ENCODE measurements at regions not wholly inside any gene's neighbourhood (a gene's known extent, or its start where the extent isn't known, plus 50 kb on each side); places are given as distances from the start of the nearest gene placed in this dataset.

DNA sequence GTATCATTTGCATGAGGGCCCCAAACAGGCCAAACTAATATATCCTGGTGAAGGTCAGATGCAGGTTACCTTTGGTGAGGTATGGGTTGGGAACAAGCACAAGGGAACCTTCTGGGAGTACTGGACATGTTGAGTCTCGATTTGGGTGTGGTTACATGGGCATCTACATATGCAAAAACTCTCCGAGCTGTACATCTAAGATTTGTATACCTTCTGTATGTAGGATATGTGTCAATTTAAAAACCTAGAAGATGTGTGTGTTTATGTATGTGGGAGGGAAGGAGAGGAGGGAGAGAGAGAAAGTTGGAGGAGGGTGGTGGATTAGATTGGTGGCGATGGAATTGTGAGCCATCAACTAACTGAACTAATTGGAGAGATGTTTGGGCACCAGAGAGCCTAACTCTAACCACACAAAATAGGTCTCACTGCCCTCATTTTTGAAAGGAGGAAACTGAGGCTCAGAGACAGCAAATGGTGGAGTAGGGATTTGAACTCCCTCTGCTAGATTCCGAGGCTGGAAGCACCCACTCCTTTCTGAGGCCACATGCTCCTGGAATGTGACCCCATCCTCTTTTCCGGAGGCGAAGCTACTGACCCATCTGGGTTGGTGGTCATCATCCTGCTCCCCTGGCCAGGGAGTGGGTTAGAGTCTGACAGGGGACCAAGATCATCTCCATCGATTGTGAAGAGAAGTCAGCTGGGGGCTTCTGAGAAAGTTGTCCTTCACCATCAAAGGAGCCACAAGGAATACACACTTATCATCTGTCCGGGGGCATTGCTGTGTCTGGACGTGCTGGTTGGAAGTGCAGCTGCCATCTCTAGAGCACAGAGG, 107.3 kb upstream of the MYCN start:
- no peak for FAIRE-seq

DNA sequence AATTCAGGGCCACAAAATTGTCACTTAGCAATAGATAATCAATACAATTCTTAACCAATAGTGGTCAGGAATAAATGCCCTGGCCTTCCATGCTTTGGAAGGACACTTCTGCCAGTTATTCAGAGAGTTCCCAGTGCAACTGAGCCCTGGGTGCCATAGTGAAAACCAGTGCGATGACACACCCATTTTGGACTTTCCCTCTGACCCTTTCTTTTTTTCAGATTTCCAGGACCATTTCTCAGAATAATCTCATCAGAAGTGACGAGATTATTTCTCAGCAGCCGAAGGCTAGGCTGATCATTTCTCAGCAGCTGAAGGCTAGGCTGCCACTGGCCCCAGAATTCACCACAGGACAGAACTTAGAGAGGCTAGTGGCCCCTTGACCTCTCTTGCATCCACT, 106.6 kb upstream of the MYCN start:
- Histone ChIP-seq H4K20me1 (ENCODE audit: insufficient read depth, low read length) (no peaks in the 10 kb centered on the region), H3K4me2 (ENCODE audit: low read length) (no peak overlapping the region), H3K36me3 (ENCODE audit: insufficient read depth, low read length) (no peaks in the 10 kb centered on the region), H3K27ac (ENCODE audit: low read depth, low read length) (no peak overlapping the region), H3K27me3 (ENCODE audit: insufficient read depth, low read length) (no peaks in the 10 kb centered on the region), H2AFZ (ENCODE audit: low read depth, low read length) (no peak overlapping the region), H3K9ac (ENCODE audit: low read length) (no peak overlapping the region), H3K4me1 (ENCODE audit: insufficient read depth, low read length) (no peaks in the 10 kb centered on the region), H3K79me2 (ENCODE audit: insufficient read depth, low read length) (no peaks in the 10 kb centered on the region), H3K9me3 (ENCODE audit: insufficient read depth, low read depth, low read length) (peaks cover 2% of the 10 kb centered on the region), H3K4me3 (ENCODE audit: insufficient read depth, low read depth, low read length) (no peak overlapping the region)
- peaks cover 5% of the 10 kb centered on the region for H3K9me3 Mint-ChIP-seq (ENCODE audit: unreplicated experiment)
- H3K4me3 Mint-ChIP-seq (ENCODE audit: unreplicated experiment), result no peak overlapping the region
- peaks cover 12% of the 10 kb centered on the region for H3K27me3 Mint-ChIP-seq (ENCODE audit: low read depth, unreplicated experiment)
- TF ChIP-seq, protein P1, sequence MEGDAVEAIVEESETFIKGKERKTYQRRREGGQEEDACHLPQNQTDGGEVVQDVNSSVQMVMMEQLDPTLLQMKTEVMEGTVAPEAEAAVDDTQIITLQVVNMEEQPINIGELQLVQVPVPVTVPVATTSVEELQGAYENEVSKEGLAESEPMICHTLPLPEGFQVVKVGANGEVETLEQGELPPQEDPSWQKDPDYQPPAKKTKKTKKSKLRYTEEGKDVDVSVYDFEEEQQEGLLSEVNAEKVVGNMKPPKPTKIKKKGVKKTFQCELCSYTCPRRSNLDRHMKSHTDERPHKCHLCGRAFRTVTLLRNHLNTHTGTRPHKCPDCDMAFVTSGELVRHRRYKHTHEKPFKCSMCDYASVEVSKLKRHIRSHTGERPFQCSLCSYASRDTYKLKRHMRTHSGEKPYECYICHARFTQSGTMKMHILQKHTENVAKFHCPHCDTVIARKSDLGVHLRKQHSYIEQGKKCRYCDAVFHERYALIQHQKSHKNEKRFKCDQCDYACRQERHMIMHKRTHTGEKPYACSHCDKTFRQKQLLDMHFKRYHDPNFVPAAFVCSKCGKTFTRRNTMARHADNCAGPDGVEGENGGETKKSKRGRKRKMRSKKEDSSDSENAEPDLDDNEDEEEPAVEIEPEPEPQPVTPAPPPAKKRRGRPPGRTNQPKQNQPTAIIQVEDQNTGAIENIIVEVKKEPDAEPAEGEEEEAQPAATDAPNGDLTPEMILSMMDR (IDR thresholded peaks at IDR 0.05; ENCODE audit: insufficient read depth, low read depth, low read length), result no peak
- no peak for TF ChIP-seq EZH2 (IDR thresholded peaks at IDR 0.05; ENCODE audit: insufficient read depth, low read length)
- H3K36me3 Mint-ChIP-seq (ENCODE audit: low read depth, unreplicated experiment), result no peaks in the 10 kb centered on the region
- H3K27ac Mint-ChIP-seq (ENCODE audit: unreplicated experiment), result no peak overlapping the region
- no peak for DNase-seq (ENCODE audit: low read depth)
- no peak for FAIRE-seq
- H3K4me1 Mint-ChIP-seq (ENCODE audit: low read depth, unreplicated experiment), result no peaks in the 10 kb centered on the region

More for the DNA sequence above, 107.3 kb upstream of the MYCN start:
- Histone ChIP-seq H2AFZ (ENCODE audit: low read depth, low read length) (no peak overlapping the region), H3K9me3 (ENCODE audit: insufficient read depth, low read depth, low read length) (peaks cover 2% of the 10 kb centered on the region), H3K9ac (ENCODE audit: low read length) (no peak overlapping the region), H3K4me1 (ENCODE audit: insufficient read depth, low read length) (no peaks in the 10 kb centered on the region), H3K4me3 (ENCODE audit: insufficient read depth, low read depth, low read length) (no peak overlapping the region), H4K20me1 (ENCODE audit: insufficient read depth, low read length) (no peaks in the 10 kb centered on the region), H3K27ac (ENCODE audit: low read depth, low read length) (no peak overlapping the region), H3K27me3 (ENCODE audit: insufficient read depth, low read length) (no peaks in the 10 kb centered on the region), H3K79me2 (ENCODE audit: insufficient read depth, low read length) (no peaks in the 10 kb centered on the region), H3K4me2 (ENCODE audit: low read length) (no peak overlapping the region), H3K36me3 (ENCODE audit: insufficient read depth, low read length) (no peaks in the 10 kb centered on the region)
- no peaks in the 10 kb centered on the region for H3K4me1 Mint-ChIP-seq (ENCODE audit: low read depth, unreplicated experiment)
- peaks cover 5% of the 10 kb centered on the region for H3K9me3 Mint-ChIP-seq (ENCODE audit: unreplicated experiment)
- H3K27me3 Mint-ChIP-seq (ENCODE audit: low read depth, unreplicated experiment), result peaks cover 12% of the 10 kb centered on the region
- no peaks in the 10 kb centered on the region for H3K36me3 Mint-ChIP-seq (ENCODE audit: low read depth, unreplicated experiment)
- DNase-seq (ENCODE audit: low read depth), result no peak
- H3K4me3 Mint-ChIP-seq (ENCODE audit: unreplicated experiment), result no peak overlapping the region
- no peak for TF ChIP-seq EZH2 (IDR thresholded peaks at IDR 0.05; ENCODE audit: insufficient read depth, low read length)
- TF ChIP-seq, protein P1 (IDR thresholded peaks at IDR 0.05; ENCODE audit: insufficient read depth, low read depth, low read length), result no peak
- H3K27ac Mint-ChIP-seq (ENCODE audit: unreplicated experiment), result peak overlapping the region; percentile 50

All from astrocyte (in vitro differentiated cells and primary cell).